ENCODE measurements at regions not wholly inside any gene's neighbourhood (a gene's known extent, or its start where the extent isn't known, plus 50 kb on each side); places are given as distances from the start of the nearest gene placed in this dataset.

- CTCF ChIA-PET = interaction anchor here (0.9 to 1.6 kb wide), 3 partner anchors 9 to 287 kb away, joined by 3 to 5 read pairs (median 4); no protein-coding TSS in a partner anchor
- H3K27ac ChIP-seq (ENCODE audit: low read depth in 2 of 2, low read length in 1 of 2) = no peak overlapping the region
- TF ChIP-seq, protein P1, sequence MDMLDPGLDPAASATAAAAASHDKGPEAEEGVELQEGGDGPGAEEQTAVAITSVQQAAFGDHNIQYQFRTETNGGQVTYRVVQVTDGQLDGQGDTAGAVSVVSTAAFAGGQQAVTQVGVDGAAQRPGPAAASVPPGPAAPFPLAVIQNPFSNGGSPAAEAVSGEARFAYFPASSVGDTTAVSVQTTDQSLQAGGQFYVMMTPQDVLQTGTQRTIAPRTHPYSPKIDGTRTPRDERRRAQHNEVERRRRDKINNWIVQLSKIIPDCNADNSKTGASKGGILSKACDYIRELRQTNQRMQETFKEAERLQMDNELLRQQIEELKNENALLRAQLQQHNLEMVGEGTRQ (IDR thresholded peaks at IDR 0.05; ENCODE audit: borderline replicate concordance, low read depth, low read length) = no peak
- TF ChIP-seq, protein P2, sequence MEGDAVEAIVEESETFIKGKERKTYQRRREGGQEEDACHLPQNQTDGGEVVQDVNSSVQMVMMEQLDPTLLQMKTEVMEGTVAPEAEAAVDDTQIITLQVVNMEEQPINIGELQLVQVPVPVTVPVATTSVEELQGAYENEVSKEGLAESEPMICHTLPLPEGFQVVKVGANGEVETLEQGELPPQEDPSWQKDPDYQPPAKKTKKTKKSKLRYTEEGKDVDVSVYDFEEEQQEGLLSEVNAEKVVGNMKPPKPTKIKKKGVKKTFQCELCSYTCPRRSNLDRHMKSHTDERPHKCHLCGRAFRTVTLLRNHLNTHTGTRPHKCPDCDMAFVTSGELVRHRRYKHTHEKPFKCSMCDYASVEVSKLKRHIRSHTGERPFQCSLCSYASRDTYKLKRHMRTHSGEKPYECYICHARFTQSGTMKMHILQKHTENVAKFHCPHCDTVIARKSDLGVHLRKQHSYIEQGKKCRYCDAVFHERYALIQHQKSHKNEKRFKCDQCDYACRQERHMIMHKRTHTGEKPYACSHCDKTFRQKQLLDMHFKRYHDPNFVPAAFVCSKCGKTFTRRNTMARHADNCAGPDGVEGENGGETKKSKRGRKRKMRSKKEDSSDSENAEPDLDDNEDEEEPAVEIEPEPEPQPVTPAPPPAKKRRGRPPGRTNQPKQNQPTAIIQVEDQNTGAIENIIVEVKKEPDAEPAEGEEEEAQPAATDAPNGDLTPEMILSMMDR (IDR thresholded peaks at IDR 0.05) = no peak
- TF ChIP-seq GATA2 (CRISPR knock-in tag; IDR thresholded peaks at IDR 0.05) = no peak
- TF ChIP-seq MXI1 (IDR thresholded peaks at IDR 0.05; ENCODE audit: low read depth, low read length) = no peak
- TF ChIP-seq NFIC (IDR thresholded peaks at IDR 0.05; ENCODE audit: borderline replicate concordance) = no peak
- no peak for TF ChIP-seq TAF1 (IDR thresholded peaks at IDR 0.05; ENCODE audit: borderline replicate concordance, low read depth, low read length)
- TF ChIP-seq EP300 (IDR thresholded peaks at IDR 0.05; ENCODE audit: borderline replicate concordance in 1 of 2, low read depth in 1 of 2, low read length in 1 of 2) = no peak
- TF ChIP-seq, protein P3, sequence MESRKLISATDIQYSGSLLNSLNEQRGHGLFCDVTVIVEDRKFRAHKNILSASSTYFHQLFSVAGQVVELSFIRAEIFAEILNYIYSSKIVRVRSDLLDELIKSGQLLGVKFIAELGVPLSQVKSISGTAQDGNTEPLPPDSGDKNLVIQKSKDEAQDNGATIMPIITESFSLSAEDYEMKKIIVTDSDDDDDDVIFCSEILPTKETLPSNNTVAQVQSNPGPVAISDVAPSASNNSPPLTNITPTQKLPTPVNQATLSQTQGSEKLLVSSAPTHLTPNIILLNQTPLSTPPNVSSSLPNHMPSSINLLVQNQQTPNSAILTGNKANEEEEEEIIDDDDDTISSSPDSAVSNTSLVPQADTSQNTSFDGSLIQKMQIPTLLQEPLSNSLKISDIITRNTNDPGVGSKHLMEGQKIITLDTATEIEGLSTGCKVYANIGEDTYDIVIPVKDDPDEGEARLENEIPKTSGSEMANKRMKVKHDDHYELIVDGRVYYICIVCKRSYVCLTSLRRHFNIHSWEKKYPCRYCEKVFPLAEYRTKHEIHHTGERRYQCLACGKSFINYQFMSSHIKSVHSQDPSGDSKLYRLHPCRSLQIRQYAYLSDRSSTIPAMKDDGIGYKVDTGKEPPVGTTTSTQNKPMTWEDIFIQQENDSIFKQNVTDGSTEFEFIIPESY (IDR thresholded peaks at IDR 0.05; ENCODE audit: borderline replicate concordance, low read depth) = no peak
- no peak for TF ChIP-seq EZH2phosphoT487 (IDR thresholded peaks at IDR 0.05; ENCODE audit: borderline replicate concordance, low read depth)
- no peak for TF ChIP-seq RAD21 (IDR thresholded peaks at IDR 0.05; ENCODE audit: low read length)
- TF ChIP-seq MEF2A (IDR thresholded peaks at IDR 0.05; ENCODE audit: borderline replicate concordance, low read depth) = no peak
- no peak for TF ChIP-seq ELF1 (IDR thresholded peaks at IDR 0.05)
- no peak for TF ChIP-seq NRF1 (IDR thresholded peaks at IDR 0.05; ENCODE audit: low read depth, low read length)
- no peak for TF ChIP-seq TCF12 (IDR thresholded peaks at IDR 0.05)
- TF ChIP-seq, protein P4, sequence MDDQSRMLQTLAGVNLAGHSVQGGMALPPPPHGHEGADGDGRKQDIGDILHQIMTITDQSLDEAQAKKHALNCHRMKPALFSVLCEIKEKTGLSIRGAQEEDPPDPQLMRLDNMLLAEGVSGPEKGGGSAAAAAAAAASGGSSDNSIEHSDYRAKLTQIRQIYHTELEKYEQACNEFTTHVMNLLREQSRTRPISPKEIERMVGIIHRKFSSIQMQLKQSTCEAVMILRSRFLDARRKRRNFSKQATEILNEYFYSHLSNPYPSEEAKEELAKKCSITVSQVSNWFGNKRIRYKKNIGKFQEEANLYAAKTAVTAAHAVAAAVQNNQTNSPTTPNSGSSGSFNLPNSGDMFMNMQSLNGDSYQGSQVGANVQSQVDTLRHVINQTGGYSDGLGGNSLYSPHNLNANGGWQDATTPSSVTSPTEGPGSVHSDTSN (IDR thresholded peaks at IDR 0.05) = no peak
- TF ChIP-seq, protein P5, sequence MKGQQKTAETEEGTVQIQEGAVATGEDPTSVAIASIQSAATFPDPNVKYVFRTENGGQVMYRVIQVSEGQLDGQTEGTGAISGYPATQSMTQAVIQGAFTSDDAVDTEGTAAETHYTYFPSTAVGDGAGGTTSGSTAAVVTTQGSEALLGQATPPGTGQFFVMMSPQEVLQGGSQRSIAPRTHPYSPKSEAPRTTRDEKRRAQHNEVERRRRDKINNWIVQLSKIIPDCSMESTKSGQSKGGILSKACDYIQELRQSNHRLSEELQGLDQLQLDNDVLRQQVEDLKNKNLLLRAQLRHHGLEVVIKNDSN (IDR thresholded peaks at IDR 0.05; ENCODE audit: borderline replicate concordance, low read depth) = no peak
- no peak for TF ChIP-seq POLR2AphosphoS5 (IDR thresholded peaks at IDR 0.05; ENCODE audit: low read depth, low read length)
- TF ChIP-seq REST (IDR thresholded peaks at IDR 0.05; ENCODE audit: low read depth, low read length) = no peak
- DNase-seq = no peak
- H3K9me2 ChIP-seq = no peaks in the 10 kb centered on the region
- 81% methylated on average over 2 of the region's 5 CpGs for WGBS (ENCODE audit: low lambda C conversion rate)
- no peaks in the 10 kb centered on the region for H3K79me2 ChIP-seq (ENCODE audit: insufficient read depth)
- H2AFZ ChIP-seq (ENCODE audit: low read depth) = no peak overlapping the region
- H3K9ac ChIP-seq = no peak overlapping the region
- POLR2A ChIA-PET = no interaction called here
- H4K20me1 ChIP-seq (ENCODE audit: insufficient read depth) = no peaks in the 10 kb centered on the region
- H3F3A ChIP-seq (replicated peaks; ENCODE audit: insufficient read depth) = no peaks in the 10 kb centered on the region
- H3K27me3 ChIP-seq (ENCODE audit: insufficient read depth) = no peaks in the 10 kb centered on the region
- H3K9me3 ChIP-seq = no peaks in the 10 kb centered on the region
- no peaks in the 10 kb centered on the region for H3K36me3 ChIP-seq (replicated peaks in 1 of 2; ENCODE audit: control insufficient read depth in 1 of 2, insufficient read depth in 2 of 2, low read length in 1 of 2)
- no peak overlapping the region for H3K4me3 ChIP-seq (ENCODE audit: low read depth in 2 of 2, low read length in 1 of 2)
- H3K4me2 ChIP-seq = no peak overlapping the region
- peaks cover 0 to 24% of the 10 kb centered on the region in 2 experiments; a peak in 1 of 4 replicates for H3K4me1 ChIP-seq (ENCODE audit: control insufficient read depth in 1 of 2, insufficient read depth in 2 of 2, low read depth in 1 of 2, low read length in 1 of 2)
Observed at GRCh38 chr1:43065191-43065590, 106.5 kb upstream of the SLC2A1 start.

Data from SK-N-SH (cell line).